Cardiac fibroblast (primary cell): ENCODE measurements at regions not wholly inside any gene's neighbourhood (a gene's known extent, or its start where the extent isn't known, plus 50 kb on each side); places are given as distances from the start of the nearest gene placed in this dataset.

Source experiments
- DNase-seq, 2 donors: peaks; one replicate each; pipeline versions ENCODE4 v3.0.0 to v3.0.0-alpha.2; 2010; ENCODE audit warnings: low read depth in 2 of 2
- H3K4me3 ChIP-seq, 2 donors: replicated peaks in 1 of 2; 1 replicate in 1 of 2; 2 replicates in 1 of 2; pipeline ENCODE4 v1.5.1; 2011; ENCODE audit warnings: low read depth in 2 of 2, low read length in 2 of 2, mild to moderate bottlenecking in 2 of 2, moderate library complexity in 1 of 2
- CTCF ChIP-seq: IDR thresholded peaks from one replicate; pipeline ENCODE4 v1.5.1; 2011; ENCODE audit warnings: low read depth, mild to moderate bottlenecking, low read length, inconsistent platforms

GRCh38 chr1:233513431-233513830 is 100.5 kb upstream of the KCNK1 start:
- H3K4me3 ChIP-seq: no peak overlapping the region
- DNase-seq: no peak
- no peak for TF ChIP-seq CTCF

GRCh38 chr1:233514946-233515391 is 98.9 kb upstream of the KCNK1 start:
- H3K4me3 ChIP-seq: no peak overlapping the region
- no peak for DNase-seq
- no peak for TF ChIP-seq CTCF

- no peak overlapping the region for H3K4me3 ChIP-seq
- TF ChIP-seq CTCF: no peak
- no peak for DNase-seq
Measured at GRCh38 chr1:233516732-233517131, 97.2 kb upstream of the KCNK1 start.

GRCh38 chr1:233518344-233518743 is 95.6 kb upstream of the KCNK1 start:
- H3K4me3 ChIP-seq: no peak overlapping the region
- TF ChIP-seq CTCF: no peak
- peak; percentile 4 to 23 for DNase-seq

GRCh38 chr1:233520261-233521191 is 93.4 kb upstream of the KCNK1 start:
- no peak for DNase-seq
- TF ChIP-seq CTCF: no peak
- no peak overlapping the region for H3K4me3 ChIP-seq

GRCh38 chr1:233523047-233523446 is 90.9 kb upstream of the KCNK1 start:
- DNase-seq: no peak
- no peak overlapping the region for H3K4me3 ChIP-seq
- no peak for TF ChIP-seq CTCF
